Stimulated activated effector memory CD8-positive, alpha-beta T cell treated with anti-CD3 and anti-CD28 coated beads, Interleukin-12 subunit alpha, Interleukin-12 subunit beta, amount 100 ng/mL, for 72 hours (primary cell): ENCODE measurements at regions not wholly inside any gene's neighbourhood (a gene's known extent, or its start where the extent isn't known, plus 50 kb on each side); places are given as distances from the start of the nearest gene placed in this dataset.
A peak's percentile ranks its signal among the peaks of the same experiment; 100 is the strongest.

Experiments used
- ATAC-seq: fragments of 150-1000 bp; cut with Tn5 transposase; 2 replicates; pipeline ENCODE4 v1.10.0; 2021
- DNase-seq, 2 donors: peaks; one replicate each; pipeline ENCODE4 v3.0.0; 2021 to 2022; ENCODE audit warnings: low spot score in 2 of 2
- H3K27ac Mint-ChIP-seq: one replicate; pipeline ENCODE4 v1.8.0; 2022; ENCODE audit warnings: mild to moderate bottlenecking, mixed read lengths
- H3K36me3 Mint-ChIP-seq: one replicate; pipeline ENCODE4 v1.8.0; 2022; ENCODE audit warnings: mild to moderate bottlenecking, mixed read lengths
- H3K4me1 Mint-ChIP-seq: one replicate; pipeline ENCODE4 v1.8.0; 2022; ENCODE audit warnings: mixed read lengths
- H3K4me3 Mint-ChIP-seq: one replicate; pipeline ENCODE4 v1.8.0; 2022; ENCODE audit warnings: mild to moderate bottlenecking, mixed read lengths
- H3K9me3 Mint-ChIP-seq: one replicate; pipeline ENCODE4 v1.8.0; 2022; ENCODE audit warnings: mixed read lengths

GRCh38 chr1:222042120-222042519 lies 300.2 kb upstream of the DUSP10 start:
- Mint-ChIP-seq H3K9me3 (no peaks in the 10 kb centered on the region), H3K36me3 (no peaks in the 10 kb centered on the region), H3K4me1 (peaks cover 5% of the 10 kb centered on the region), H3K27ac (no peak overlapping the region), H3K4me3 (no peak overlapping the region)
- DNase-seq (no peak), ATAC-seq (no peak)

- ATAC-seq (no peak), DNase-seq (no peak)
- H3K9me3 Mint-ChIP-seq, result no peaks in the 10 kb centered on the region
Observed at GRCh38 chr1:222040955-222041354, 299.1 kb upstream of the DUSP10 start.

GRCh38 chr1:222040121-222040805 lies 298.4 kb upstream of the DUSP10 start:
- ATAC-seq (no peak), DNase-seq (no peak)
- H3K27ac Mint-ChIP-seq, result no peak overlapping the region
- no peaks in the 10 kb centered on the region for H3K9me3 Mint-ChIP-seq
- H3K4me1 Mint-ChIP-seq, result no peaks in the 10 kb centered on the region
- H3K4me3 Mint-ChIP-seq, result no peak overlapping the region
- H3K36me3 Mint-ChIP-seq, result no peaks in the 10 kb centered on the region

More at GRCh38 chr1:222040955-222041354, 299.1 kb upstream of the DUSP10 start:
- Mint-ChIP-seq H3K36me3 (no peaks in the 10 kb centered on the region), H3K4me3 (no peak overlapping the region), H3K27ac (no peak overlapping the region), H3K4me1 (peaks cover 4% of the 10 kb centered on the region)

- peak overlapping the region; percentile 15 for H3K27ac Mint-ChIP-seq
- ATAC-seq, result no peak
- H3K4me1 Mint-ChIP-seq, result no peaks in the 10 kb centered on the region
- H3K36me3 Mint-ChIP-seq, result no peaks in the 10 kb centered on the region
- H3K9me3 Mint-ChIP-seq, result no peaks in the 10 kb centered on the region
- no peak overlapping the region for H3K4me3 Mint-ChIP-seq
- DNase-seq, result no peak
Observed at GRCh38 chr1:222038971-222039370, 297.1 kb upstream of the DUSP10 start.

GRCh38 chr1:222037720-222038119 lies 295.8 kb upstream of the DUSP10 start:
- H3K36me3 Mint-ChIP-seq, result no peaks in the 10 kb centered on the region
- H3K27ac Mint-ChIP-seq, result no peak overlapping the region
- no peak overlapping the region for H3K4me3 Mint-ChIP-seq
- DNase-seq (no peak), ATAC-seq (no peak)
- no peaks in the 10 kb centered on the region for H3K9me3 Mint-ChIP-seq
- no peaks in the 10 kb centered on the region for H3K4me1 Mint-ChIP-seq

GRCh38 chr1:222034790-222035189 lies 292.9 kb upstream of the DUSP10 start:
- Mint-ChIP-seq H3K27ac (no peak overlapping the region), H3K4me1 (no peaks in the 10 kb centered on the region), H3K4me3 (no peak overlapping the region), H3K36me3 (no peaks in the 10 kb centered on the region), H3K9me3 (no peaks in the 10 kb centered on the region)
- ATAC-seq (no peak), DNase-seq (no peak)

- DNase-seq, result no peak
Observed at GRCh38 chr1:222033450-222033849, 291.6 kb upstream of the DUSP10 start.

GRCh38 chr1:222031318-222031717 lies 289.4 kb upstream of the DUSP10 start:
- Mint-ChIP-seq H3K36me3 (no peaks in the 10 kb centered on the region), H3K4me1 (no peaks in the 10 kb centered on the region), H3K9me3 (no peaks in the 10 kb centered on the region), H3K27ac (no peak overlapping the region), H3K4me3 (no peak overlapping the region)
- ATAC-seq (no peak), DNase-seq (no peak)

More at GRCh38 chr1:222033450-222033849, 291.6 kb upstream of the DUSP10 start:
- H3K27ac Mint-ChIP-seq, result no peak overlapping the region
- no peak for ATAC-seq
- H3K4me1 Mint-ChIP-seq, result no peaks in the 10 kb centered on the region
- no peak overlapping the region for H3K4me3 Mint-ChIP-seq
- H3K9me3 Mint-ChIP-seq, result no peaks in the 10 kb centered on the region
- no peaks in the 10 kb centered on the region for H3K36me3 Mint-ChIP-seq

GRCh38 chr1:222028676-222029075 lies 286.8 kb upstream of the DUSP10 start:
- Mint-ChIP-seq H3K4me1 (no peaks in the 10 kb centered on the region), H3K36me3 (no peaks in the 10 kb centered on the region), H3K4me3 (no peak overlapping the region), H3K27ac (no peak overlapping the region), H3K9me3 (no peaks in the 10 kb centered on the region)
- no peak for DNase-seq
- ATAC-seq, result no peak

GRCh38 chr1:222028116-222028515 lies 286.2 kb upstream of the DUSP10 start:
- Mint-ChIP-seq H3K4me3 (no peak overlapping the region), H3K4me1 (no peaks in the 10 kb centered on the region), H3K27ac (no peak overlapping the region), H3K9me3 (no peaks in the 10 kb centered on the region), H3K36me3 (no peaks in the 10 kb centered on the region)
- DNase-seq, result no peak
- no peak for ATAC-seq

GRCh38 chr1:222026280-222026679 lies 284.4 kb upstream of the DUSP10 start:
- Mint-ChIP-seq H3K27ac (no peak overlapping the region), H3K4me3 (no peak overlapping the region), H3K9me3 (no peaks in the 10 kb centered on the region), H3K36me3 (no peaks in the 10 kb centered on the region), H3K4me1 (no peaks in the 10 kb centered on the region)
- no peak for DNase-seq
- ATAC-seq, result no peak

- Mint-ChIP-seq H3K36me3 (no peaks in the 10 kb centered on the region), H3K27ac (no peak overlapping the region), H3K4me3 (no peak overlapping the region), H3K9me3 (no peaks in the 10 kb centered on the region), H3K4me1 (no peaks in the 10 kb centered on the region)
- DNase-seq (no peak), ATAC-seq (no peak)
Observed at GRCh38 chr1:222023025-222023424, 281.1 kb upstream of the DUSP10 start.

GRCh38 chr1:222021129-222021528 lies 279.2 kb upstream of the DUSP10 start:
- DNase-seq (no peak), ATAC-seq (no peak)
- H3K36me3 Mint-ChIP-seq, result no peaks in the 10 kb centered on the region
- H3K9me3 Mint-ChIP-seq, result no peaks in the 10 kb centered on the region
- no peak overlapping the region for H3K27ac Mint-ChIP-seq
- no peaks in the 10 kb centered on the region for H3K4me1 Mint-ChIP-seq
- H3K4me3 Mint-ChIP-seq, result no peak overlapping the region

GRCh38 chr1:222020553-222020952 lies 278.7 kb upstream of the DUSP10 start:
- ATAC-seq (no peak), DNase-seq (no peak)
- Mint-ChIP-seq H3K36me3 (no peaks in the 10 kb centered on the region), H3K4me1 (no peaks in the 10 kb centered on the region), H3K27ac (no peak overlapping the region), H3K4me3 (no peak overlapping the region), H3K9me3 (no peaks in the 10 kb centered on the region)

- H3K27ac Mint-ChIP-seq, result no peak overlapping the region
- H3K9me3 Mint-ChIP-seq, result no peaks in the 10 kb centered on the region
- no peak overlapping the region for H3K4me3 Mint-ChIP-seq
- ATAC-seq (no peak), DNase-seq (no peak)
- no peaks in the 10 kb centered on the region for H3K36me3 Mint-ChIP-seq
- H3K4me1 Mint-ChIP-seq, result no peaks in the 10 kb centered on the region
Observed at GRCh38 chr1:222019029-222019428, 277.1 kb upstream of the DUSP10 start.

GRCh38 chr1:222018041-222018440 lies 276.2 kb upstream of the DUSP10 start:
- DNase-seq (no peak), ATAC-seq (no peak)
- no peak overlapping the region for H3K27ac Mint-ChIP-seq
- H3K4me3 Mint-ChIP-seq, result no peak overlapping the region
- no peaks in the 10 kb centered on the region for H3K4me1 Mint-ChIP-seq
- no peaks in the 10 kb centered on the region for H3K9me3 Mint-ChIP-seq
- no peaks in the 10 kb centered on the region for H3K36me3 Mint-ChIP-seq

GRCh38 chr1:222015686-222016085 lies 273.8 kb upstream of the DUSP10 start:
- Mint-ChIP-seq H3K4me3 (no peak overlapping the region), H3K9me3 (no peaks in the 10 kb centered on the region), H3K36me3 (no peaks in the 10 kb centered on the region), H3K27ac (no peak overlapping the region), H3K4me1 (no peaks in the 10 kb centered on the region)
- ATAC-seq, result no peak
- DNase-seq, result no peak
